ENCODE measurements at regions not wholly inside any gene's neighbourhood (a gene's known extent, or its start where the extent isn't known, plus 50 kb on each side); places are given as distances from the start of the nearest gene placed in this dataset.

DNA sequence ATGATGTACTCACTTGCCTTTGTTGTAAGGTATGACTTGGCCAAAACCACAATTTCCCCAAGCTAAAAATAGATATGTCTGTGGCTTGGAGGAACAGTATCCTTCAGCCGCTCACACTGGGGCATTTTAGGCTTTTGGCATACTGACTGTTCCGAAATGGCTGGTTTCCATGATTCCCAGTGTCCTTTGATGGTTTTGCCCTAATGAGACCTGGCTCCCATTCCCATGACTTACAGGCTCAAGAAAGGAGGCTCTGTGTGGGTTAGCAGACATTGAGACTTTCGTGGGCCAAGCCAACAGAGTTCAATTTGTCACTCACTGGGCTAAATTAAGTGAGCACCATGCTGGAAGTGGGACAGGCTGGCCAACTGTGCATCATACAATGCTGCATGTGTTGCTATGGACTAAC, 150.6 kb downstream of the CEP135 start:
- no peak overlapping the region for H3K9ac ChIP-seq (replicated peaks in 1 of 4; ENCODE audit: extremely low read depth in 1 of 4, low read depth in 3 of 4, low read length in 3 of 4)
- no peak overlapping the region for H3K18ac ChIP-seq (ENCODE audit: extremely low read depth, low read length)
- FAIRE-seq, result no peak
- H2BK120ac ChIP-seq (replicated peaks; ENCODE audit: low read depth, low read length), result no peak overlapping the region
- no peak overlapping the region for H2BK5ac ChIP-seq (ENCODE audit: low read depth, low read length)
- H3K23me2 ChIP-seq (ENCODE audit: low read depth, low read length), result peaks cover 6% of the 10 kb centered on the region; the same call in 1 of the 2 replicates
- DNase-seq (ENCODE audit: low read depth in 1 of 2, low spot score in 2 of 2), result no peak
- no peak overlapping the region for H4K5ac ChIP-seq (ENCODE audit: insufficient read length, low read depth, low read length)
- H4K8ac ChIP-seq (ENCODE audit: extremely low read depth, insufficient read depth, low read length), result no peak overlapping the region
- no peak overlapping the region for H2BK20ac ChIP-seq (ENCODE audit: low read length)
- H2AFZ ChIP-seq (ENCODE audit: low read length), result no peak overlapping the region
- POLR2A ChIA-PET (ENCODE audit: partially characterized antibody), result no interaction called here
- H2AK5ac ChIP-seq (ENCODE audit: low read depth, low read length), result no peak overlapping the region
- no peak overlapping the region for H3K4me3 ChIP-seq (ENCODE audit: extremely low read depth in 1 of 4, insufficient read depth in 2 of 4, low read depth in 3 of 4, low read length in 4 of 4)
- H3K23ac ChIP-seq (ENCODE audit: insufficient read length), result no peak overlapping the region
- H3K27ac ChIP-seq (ENCODE audit: low read depth, low read length), result no peak overlapping the region
- TF ChIP-seq CBX5 (IDR thresholded peaks at IDR 0.05; ENCODE audit: low read depth, low read length), result no peak
- no peak for TF ChIP-seq NRF1 (IDR thresholded peaks at IDR 0.05; ENCODE audit: low read depth, low read length)
- no peak for TF ChIP-seq TEAD4 (IDR thresholded peaks at IDR 0.05; ENCODE audit: low read depth, low read length)
- TF ChIP-seq HDAC6 (IDR thresholded peaks at IDR 0.05; ENCODE audit: low read depth, low read length), result no peak
- TF ChIP-seq GABPA (IDR thresholded peaks at IDR 0.05; ENCODE audit: borderline replicate concordance, insufficient read depth, low read length), result no peak
- no peak for TF ChIP-seq YY1 (IDR thresholded peaks at IDR 0.05; ENCODE audit: low read depth, low read length)
- TF ChIP-seq SIRT6 (IDR thresholded peaks at IDR 0.05; ENCODE audit: low read length), result no peak
- TF ChIP-seq SP2 (IDR thresholded peaks at IDR 0.05; ENCODE audit: low read length), result no peak
- TF ChIP-seq SIN3A (conservative IDR thresholded peaks at IDR 0.05 in 1 of 2, IDR thresholded peaks at IDR 0.05 in 1 of 2; ENCODE audit: low read depth in 1 of 2, low read length in 2 of 2), result no peak
- TF ChIP-seq BRCA1 (IDR thresholded peaks at IDR 0.05; ENCODE audit: low read depth, low read length), result no peak
- H3K4ac ChIP-seq (replicated peaks; ENCODE audit: insufficient read length, low read depth, low read length), result no peak overlapping the region
- no peak overlapping the region for H4K91ac ChIP-seq (replicated peaks; ENCODE audit: insufficient read length, low read length)
- no peaks in the 10 kb centered on the region for H3K36me3 ChIP-seq (ENCODE audit: control insufficient read depth in 2 of 4, insufficient read depth in 4 of 4, low read length in 3 of 4)
- H3K14ac ChIP-seq (ENCODE audit: insufficient read length), result no peak overlapping the region
- CTCF ChIA-PET (ENCODE audit: partially characterized antibody), result no interaction called here
- no peaks in the 10 kb centered on the region for H3K27me3 ChIP-seq (replicated peaks in 1 of 4; ENCODE audit: control insufficient read depth in 3 of 4, extremely low read depth in 1 of 4, insufficient read depth in 3 of 4, low read length in 3 of 4)
- H3K79me2 ChIP-seq (ENCODE audit: control insufficient read depth in 1 of 2, insufficient read depth in 2 of 2, low read length in 2 of 2), result 0 out of 4 replicates have a peak, but pooled peaks cover 0 to 3% of the 10 kb centered on the region in 2 experiments
- H2BK12ac ChIP-seq (ENCODE audit: low read depth, low read length), result no peak overlapping the region
- no peak overlapping the region for H3K4me2 ChIP-seq (ENCODE audit: insufficient read depth in 1 of 2, low read depth in 2 of 2, low read length in 2 of 2)
- H4K20me1 ChIP-seq (replicated peaks in 1 of 2; ENCODE audit: control insufficient read depth in 1 of 2, insufficient read depth in 2 of 2, low read length in 2 of 2), result peaks cover 0 to 3% of the 10 kb centered on the region in 2 experiments
- H3K79me1 ChIP-seq (ENCODE audit: low read depth, low read length), result no peaks in the 10 kb centered on the region; the same call in 1 of the 2 replicates
- WGBS, 2 experiments (ENCODE audit: extremely low coverage in 1 of 2, insufficient coverage in 1 of 2, insufficient read length in 1 of 2, insufficient replicate concordance in 2 of 2, low coverage in 1 of 2, low lambda C conversion rate in 2 of 2, missing lambda C conversion rate in 1 of 2), result 94% methylated on average over 3 of the region's 3 CpGs; no CpG with 5 or more reads in 1 of the 2 experiments
- no peaks in the 10 kb centered on the region for H3K9me3 ChIP-seq (ENCODE audit: insufficient read depth in 2 of 2, low read depth in 1 of 2, low read length in 1 of 2)
- H3K56ac ChIP-seq (replicated peaks; ENCODE audit: insufficient read length, low read depth, low read length), result no peak overlapping the region
- H2BK15ac ChIP-seq (ENCODE audit: low read length), result no peak overlapping the region
- H3K4me1 ChIP-seq (replicated peaks in 1 of 4; ENCODE audit: control insufficient read depth in 3 of 4, insufficient read depth in 4 of 4, low read length in 3 of 4), result no peaks in the 10 kb centered on the region
